Natural killer cell (primary cell): ENCODE measurements at regions not wholly inside any gene's neighbourhood (a gene's known extent, or its start where the extent isn't known, plus 50 kb on each side); places are given as distances from the start of the nearest gene placed in this dataset.

Experiments used
- ATAC-seq, 3 donors: fragments of 150-1000 bp in 2 of 3; fragments of 200-7000 bp in 1 of 3; cut with Tn5 transposase; 1 replicate in 1 of 3; 2 replicates in 2 of 3; pipeline ENCODE4 v1.10.0; 2021; ENCODE audit warnings: mild to moderate bottlenecking in 2 of 3, moderate library complexity in 2 of 3
- DNase-seq, 2 donors: peaks; one replicate each; pipeline versions ENCODE4 v3.0.0 to v3.0.0-alpha.2; 2013 to 2021; ENCODE audit warnings: mixed read lengths in 1 of 2
- H3K27ac ChIP-seq: one replicate; pipeline ENCODE4 v1.5.1; 2013; ENCODE audit warnings: mild to moderate bottlenecking, low read length
- H3K27me3 ChIP-seq: one replicate; pipeline ENCODE4 v1.6.1; 2013; ENCODE audit warnings: low read length; ENCODE audit not compliant: control insufficient read depth, insufficient read depth
- H3K36me3 ChIP-seq: one replicate; pipeline ENCODE4 v1.6.1; 2013; ENCODE audit warnings: low read length; ENCODE audit not compliant: control insufficient read depth, insufficient read depth
- H3K4me1 ChIP-seq: one replicate; pipeline ENCODE4 v1.6.1; 2013; ENCODE audit warnings: low read length; ENCODE audit not compliant: control insufficient read depth, insufficient read depth
- H3K4me3 ChIP-seq: one replicate; pipeline ENCODE4 v1.5.1; 2013; ENCODE audit warnings: low read length
- H3K9me3 ChIP-seq: one replicate; pipeline ENCODE4 v1.6.1; 2013; ENCODE audit warnings: low read length; ENCODE audit not compliant: control insufficient read depth, insufficient read depth
- H3K27ac Mint-ChIP-seq, 2 donors: one replicate each; pipeline ENCODE4 v1.8.0; 2022; ENCODE audit warnings: mild to moderate bottlenecking in 2 of 2, mixed read lengths in 2 of 2, moderate library complexity in 1 of 2
- H3K27me3 Mint-ChIP-seq, 2 donors: one replicate each; pipeline ENCODE4 v1.8.0; 2022; ENCODE audit warnings: low read depth in 2 of 2, mixed read lengths in 2 of 2
- H3K36me3 Mint-ChIP-seq: one replicate; pipeline ENCODE4 v1.8.0; 2022; ENCODE audit warnings: mixed read lengths
- H3K4me1 Mint-ChIP-seq, 2 donors: one replicate each; pipeline ENCODE4 v1.8.0; 2022; ENCODE audit warnings: mixed read lengths in 2 of 2
- H3K4me3 Mint-ChIP-seq: one replicate; pipeline ENCODE4 v1.8.0; 2022; ENCODE audit warnings: mild to moderate bottlenecking, moderate library complexity, mixed read lengths
- H3K9me3 Mint-ChIP-seq, 2 donors: one replicate each; pipeline ENCODE4 v1.8.0; 2022; ENCODE audit warnings: mixed read lengths in 2 of 2
- CTCF ChIP-seq: fragments of 200-600 bp; IDR thresholded peaks from one replicate; pipeline ENCODE4 v1.8.0; 2022; ENCODE audit warnings: antibody characterized with exemption
- WGBS: methylation state at CpG from one replicate; pipeline ENCODE4 v1.1.7; 2013; ENCODE audit warnings: missing lambda C conversion rate; ENCODE audit not compliant: insufficient coverage; 5-methylcytosine and 5-hydroxymethylcytosine counted together
- intact Hi-C: fragments of 100-400 bp; cut with micrococcal nuclease; formaldehyde crosslinking; loops from one replicate; pipeline ENCODE4 v1.14.2; 2022

GRCh38 chr6:41996997-41997396 lies 53.3 kb upstream of the TAF8 start:
- DNase-seq (no peak), ATAC-seq (no peak)
- TF ChIP-seq CTCF, result no peak
- peaks cover 14% of the 10 kb centered on the region for H3K4me1 ChIP-seq
- Mint-ChIP-seq H3K9me3 (no peaks in the 10 kb centered on the region), H3K4me1 (peaks cover 22 to 37% of the 10 kb centered on the region in 2 donors), H3K4me3 (no peak overlapping the region), H3K27ac (peak overlapping the region; percentile 12 to 77), H3K36me3 (no peaks in the 10 kb centered on the region), H3K27me3 (no peaks in the 10 kb centered on the region)
- H3K36me3 ChIP-seq, result peaks cover 20% of the 10 kb centered on the region
- no peaks in the 10 kb centered on the region for H3K27me3 ChIP-seq
- H3K9me3 ChIP-seq, result no peaks in the 10 kb centered on the region
- WGBS, result 48% methylated on average over 2 of the region's 2 CpGs
- intact Hi-C loops, result no loop called here
- no peak overlapping the region for H3K27ac ChIP-seq
- H3K4me3 ChIP-seq, result no peak overlapping the region

- Mint-ChIP-seq H3K4me1 (peaks cover 22 to 36% of the 10 kb centered on the region in 2 donors), H3K27ac (peak overlapping the region; percentile 12 to 77), H3K36me3 (no peaks in the 10 kb centered on the region), H3K27me3 (no peaks in the 10 kb centered on the region), H3K4me3 (no peak overlapping the region), H3K9me3 (no peaks in the 10 kb centered on the region)
- WGBS, result 100% methylated on average over 1 of the region's 2 CpGs
- no peak for DNase-seq
- peaks cover 20% of the 10 kb centered on the region for H3K36me3 ChIP-seq
- H3K4me3 ChIP-seq, result no peak overlapping the region
- H3K27ac ChIP-seq, result no peak overlapping the region
- intact Hi-C loops, result no loop called here
- no peak for ATAC-seq
- H3K9me3 ChIP-seq, result no peaks in the 10 kb centered on the region
- peaks cover 14% of the 10 kb centered on the region for H3K4me1 ChIP-seq
- no peak for TF ChIP-seq CTCF
- no peaks in the 10 kb centered on the region for H3K27me3 ChIP-seq
Observed at GRCh38 chr6:41997456-41997855, 52.9 kb upstream of the TAF8 start.
